ENCODE measurements at regions not wholly inside any gene's neighbourhood (a gene's known extent, or its start where the extent isn't known, plus 50 kb on each side); places are given as distances from the start of the nearest gene placed in this dataset.

DNA sequence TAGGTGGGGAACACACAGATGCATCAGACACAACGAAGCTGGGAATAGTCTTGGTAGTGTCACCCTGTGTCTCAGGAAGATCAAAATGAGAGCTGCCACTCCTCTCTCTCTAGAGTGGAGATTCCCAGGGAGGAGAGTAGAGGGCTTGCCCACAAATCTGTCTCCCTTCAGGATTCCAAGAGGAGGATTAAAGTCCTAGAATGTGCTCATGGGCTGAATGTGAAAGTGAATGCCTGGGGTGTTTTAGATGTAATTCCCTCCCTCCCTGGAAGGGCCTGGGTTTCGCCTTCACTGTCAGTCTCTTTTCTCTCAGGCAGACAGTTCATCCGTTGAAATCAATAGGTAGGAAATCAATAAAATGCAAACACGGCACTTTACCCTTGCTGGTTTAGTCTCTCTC, 282.6 kb upstream of the PPARGC1A start:
- TF ChIP-seq POLR2A (IDR thresholded peaks at IDR 0.05; ENCODE audit: low read depth, low read length) (no peak), POLR2AphosphoS5 (IDR thresholded peaks at IDR 0.05; ENCODE audit: low read depth, low read length) (no peak), TAF1 (IDR thresholded peaks at IDR 0.05; ENCODE audit: borderline replicate concordance, low read depth, low read length) (no peak)

Measured in GM12892 (cell line).